Cardiac muscle cell (in vitro differentiated cells and primary cell): ENCODE measurements at regions not wholly inside any gene's neighbourhood (a gene's known extent, or its start where the extent isn't known, plus 50 kb on each side); places are given as distances from the start of the nearest gene placed in this dataset.

Experiments used
- DNase-seq, 2 donors: peaks; one replicate each; pipeline versions ENCODE4 v3.0.0 to v3.0.0-alpha.2; 2010 to 2017; ENCODE audit warnings: low read depth in 1 of 2, low spot score in 1 of 2
- H3K27ac ChIP-seq: fragments of 200-600 bp; sonication (generic); 2 replicates; pipeline ENCODE4 v1.5.1; 2016
- H3K27me3 ChIP-seq: fragments of 200-600 bp; sonication (generic); 2 replicates; pipeline ENCODE4 v1.6.0; 2016; ENCODE audit warnings: control low read depth
- H3K36me3 ChIP-seq: fragments of 200-600 bp; sonication (generic); 2 replicates; pipeline ENCODE4 v1.5.1; 2016; ENCODE audit warnings: control low read depth
- H3K4me1 ChIP-seq: fragments of 200-600 bp; sonication (generic); 2 replicates; pipeline ENCODE4 v1.8.1; 2017; ENCODE audit warnings: low read depth, mild to moderate bottlenecking, mixed run types
- H3K4me3 ChIP-seq: fragments of 200-600 bp; sonication (generic); 2 replicates; pipeline ENCODE4 v1.5.1; 2016; ENCODE audit warnings: mild to moderate bottlenecking
- H3K9me3 ChIP-seq: fragments of 200-600 bp; sonication (generic); 2 replicates; pipeline ENCODE4 v1.5.1; 2017; ENCODE audit warnings: low read depth, mild to moderate bottlenecking, control low read depth
- CTCF ChIP-seq: IDR thresholded peaks from 2 replicates; pipeline ENCODE4 v1.5.1; 2012; ENCODE audit warnings: low read depth, mild to moderate bottlenecking, low read length

GRCh38 chr15:31477851-31478701 is 151.4 kb downstream of the KLF13 start:
- H3K9me3 ChIP-seq: no peaks in the 10 kb centered on the region
- no peak for DNase-seq
- peaks cover 32% of the 10 kb centered on the region for H3K27me3 ChIP-seq
- TF ChIP-seq CTCF: no peak
- no peak overlapping the region for H3K4me3 ChIP-seq
- no peaks in the 10 kb centered on the region for H3K36me3 ChIP-seq
- no peaks in the 10 kb centered on the region for H3K4me1 ChIP-seq
- H3K27ac ChIP-seq: no peak overlapping the region

- Histone ChIP-seq H3K4me1 (no peaks in the 10 kb centered on the region), H3K4me3 (no peak overlapping the region), H3K36me3 (no peaks in the 10 kb centered on the region), H3K9me3 (no peaks in the 10 kb centered on the region), H3K27me3 (peaks cover 37% of the 10 kb centered on the region), H3K27ac (no peak overlapping the region)
- no peak for TF ChIP-seq CTCF
- DNase-seq: no peak
These were observed 152.1 kb downstream of the KLF13 start for GRCh38 chr15:31478702-31479221.

- no peak for DNase-seq
- H3K27me3 ChIP-seq: peaks cover 48% of the 10 kb centered on the region
These were observed 153.9 kb downstream of the KLF13 start for GRCh38 chr15:31480356-31481025.

GRCh38 chr15:31481142-31481541 is 154.5 kb downstream of the KLF13 start:
- Histone ChIP-seq H3K9me3 (no peaks in the 10 kb centered on the region), H3K4me1 (no peaks in the 10 kb centered on the region), H3K27me3 (peaks cover 54% of the 10 kb centered on the region), H3K4me3 (no peak overlapping the region), H3K36me3 (no peaks in the 10 kb centered on the region), H3K27ac (no peak overlapping the region)
- DNase-seq: no peak
- no peak for TF ChIP-seq CTCF

More at GRCh38 chr15:31480356-31481025, 153.9 kb downstream of the KLF13 start:
- H3K27ac ChIP-seq: no peak overlapping the region
- no peak for TF ChIP-seq CTCF
- no peak overlapping the region for H3K4me3 ChIP-seq
- no peaks in the 10 kb centered on the region for H3K36me3 ChIP-seq
- H3K4me1 ChIP-seq: no peaks in the 10 kb centered on the region
- H3K9me3 ChIP-seq: no peaks in the 10 kb centered on the region

GRCh38 chr15:31482122-31482922 is 155.7 kb downstream of the KLF13 start:
- H3K9me3 ChIP-seq: no peaks in the 10 kb centered on the region
- no peak overlapping the region for H3K4me3 ChIP-seq
- no peaks in the 10 kb centered on the region for H3K36me3 ChIP-seq
- H3K27ac ChIP-seq: no peak overlapping the region
- TF ChIP-seq CTCF: no peak
- H3K4me1 ChIP-seq: no peaks in the 10 kb centered on the region
- DNase-seq: no peak
- H3K27me3 ChIP-seq: peaks cover 61% of the 10 kb centered on the region
